NCI-H1105 (cell line): ENCODE measurements at regions not wholly inside any gene's neighbourhood (a gene's known extent, or its start where the extent isn't known, plus 50 kb on each side); places are given as distances from the start of the nearest gene placed in this dataset.

Experiments
- DNase-seq: peaks from one replicate; lab custom pipeline; 2025; lab: John Stamatoyannopoulos, UW

DNA sequence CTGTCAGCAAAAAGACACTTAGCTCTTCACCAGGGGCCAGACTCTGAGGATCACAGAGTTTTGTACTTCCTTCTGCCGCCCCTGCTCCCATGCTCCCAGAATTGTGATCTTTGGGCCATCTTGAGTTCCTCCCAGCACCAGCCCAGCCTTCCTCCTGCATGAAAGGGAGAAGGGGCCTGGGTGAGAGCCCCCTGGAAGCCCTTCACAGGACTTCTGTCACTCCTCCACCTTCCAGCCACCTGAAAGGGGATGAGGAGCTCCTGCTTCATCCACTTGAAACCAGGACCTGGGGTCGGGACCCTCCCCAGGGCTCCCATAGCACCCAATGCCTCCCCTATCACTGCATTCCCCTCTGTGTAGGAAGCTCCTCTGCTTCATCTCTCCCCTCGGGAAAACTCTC lies 174.2 kb downstream of the BUD13 start:
- DNase-seq, result no peak

DNA sequence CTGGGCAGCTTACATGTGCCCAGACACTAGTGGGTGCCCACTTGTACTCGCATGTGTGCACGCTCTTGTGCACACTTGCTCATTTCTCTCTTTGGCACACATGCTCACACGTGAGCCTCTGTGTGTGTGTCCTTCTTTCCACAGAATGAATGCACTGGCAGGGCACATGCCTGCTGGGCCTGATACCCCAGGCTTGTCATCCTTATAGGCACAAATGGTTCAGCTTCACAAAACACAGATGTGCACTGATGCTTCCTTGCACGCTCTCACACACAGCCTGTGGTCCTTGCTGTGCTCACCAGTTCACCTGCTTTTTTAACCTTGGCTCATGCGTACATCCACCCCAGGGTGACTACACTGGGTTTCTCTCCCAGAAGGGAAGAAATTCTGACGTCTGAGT lies 174.8 kb downstream of the BUD13 start:
- no peak for DNase-seq

DNA sequence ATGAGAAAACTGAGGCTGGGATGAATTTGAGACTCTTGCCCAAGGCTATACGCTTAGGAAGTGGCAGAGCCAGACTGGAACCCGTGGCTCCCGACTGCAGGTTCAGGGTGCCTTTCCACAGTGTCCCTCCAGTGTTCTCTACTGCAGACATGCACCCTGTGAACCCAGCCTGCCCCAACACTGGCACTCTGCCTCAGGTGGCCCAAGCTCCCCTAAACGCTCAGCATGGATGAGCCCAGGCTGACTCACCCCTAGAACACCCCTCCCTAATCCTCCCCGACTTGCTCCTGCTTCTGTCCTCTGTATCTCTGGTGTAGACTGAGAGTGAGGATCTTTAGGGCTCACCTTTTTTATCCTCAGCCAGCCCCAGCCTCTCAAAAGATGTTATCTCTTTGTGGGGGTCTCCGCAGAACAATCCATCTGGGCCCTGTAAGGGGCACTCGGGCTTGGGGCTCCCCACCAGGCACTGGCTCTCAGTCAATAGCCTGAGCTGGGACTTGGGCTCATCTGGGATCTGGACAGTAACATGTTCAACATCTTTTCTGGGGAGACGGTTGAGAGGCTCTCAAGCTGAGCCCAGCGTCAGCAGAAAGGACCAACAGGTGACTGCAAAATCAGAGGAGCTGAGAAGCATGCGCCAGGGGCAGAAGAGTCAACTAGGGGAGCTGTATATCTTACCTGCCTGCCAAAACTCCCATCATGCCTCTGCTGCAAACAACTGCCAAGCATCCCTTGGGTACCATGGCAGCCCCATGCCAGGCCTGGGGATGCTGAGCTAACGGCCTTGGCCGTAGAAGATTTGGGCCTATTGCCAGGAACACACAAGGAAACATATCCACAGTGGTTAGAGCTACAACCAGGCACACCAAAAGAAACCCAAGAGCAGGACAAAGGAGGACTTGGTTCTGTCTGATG lies 176.2 kb downstream of the BUD13 start:
- DNase-seq, result no peak

DNA sequence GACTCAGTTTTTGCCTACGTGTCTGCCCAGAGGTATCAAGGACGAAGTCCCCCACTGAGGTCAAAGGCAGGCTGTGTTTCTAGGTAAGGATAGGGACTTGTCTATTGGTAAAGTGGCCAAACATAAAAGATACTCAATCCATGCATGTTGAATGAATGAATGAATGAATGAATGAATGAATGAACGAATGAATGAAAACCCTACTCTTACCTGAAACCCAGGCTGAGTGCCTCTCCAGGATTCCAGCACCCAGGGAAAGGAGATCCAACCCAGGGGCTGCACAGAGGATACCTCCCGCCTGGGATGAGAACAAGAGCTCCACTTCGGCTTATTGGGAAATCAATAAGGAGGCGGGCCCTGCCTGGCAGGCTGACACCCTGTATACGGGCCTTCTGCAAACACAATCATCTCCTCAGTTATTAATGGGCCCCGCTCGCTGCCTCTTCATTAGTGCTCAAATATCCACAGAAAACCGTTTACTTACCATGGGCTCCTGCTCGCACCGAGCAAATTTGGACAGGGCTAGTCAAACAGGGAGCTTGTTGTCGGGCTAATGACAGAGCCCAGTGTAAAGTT lies 177.4 kb downstream of the BUD13 start:
- peak; percentile 80 for DNase-seq

DNA sequence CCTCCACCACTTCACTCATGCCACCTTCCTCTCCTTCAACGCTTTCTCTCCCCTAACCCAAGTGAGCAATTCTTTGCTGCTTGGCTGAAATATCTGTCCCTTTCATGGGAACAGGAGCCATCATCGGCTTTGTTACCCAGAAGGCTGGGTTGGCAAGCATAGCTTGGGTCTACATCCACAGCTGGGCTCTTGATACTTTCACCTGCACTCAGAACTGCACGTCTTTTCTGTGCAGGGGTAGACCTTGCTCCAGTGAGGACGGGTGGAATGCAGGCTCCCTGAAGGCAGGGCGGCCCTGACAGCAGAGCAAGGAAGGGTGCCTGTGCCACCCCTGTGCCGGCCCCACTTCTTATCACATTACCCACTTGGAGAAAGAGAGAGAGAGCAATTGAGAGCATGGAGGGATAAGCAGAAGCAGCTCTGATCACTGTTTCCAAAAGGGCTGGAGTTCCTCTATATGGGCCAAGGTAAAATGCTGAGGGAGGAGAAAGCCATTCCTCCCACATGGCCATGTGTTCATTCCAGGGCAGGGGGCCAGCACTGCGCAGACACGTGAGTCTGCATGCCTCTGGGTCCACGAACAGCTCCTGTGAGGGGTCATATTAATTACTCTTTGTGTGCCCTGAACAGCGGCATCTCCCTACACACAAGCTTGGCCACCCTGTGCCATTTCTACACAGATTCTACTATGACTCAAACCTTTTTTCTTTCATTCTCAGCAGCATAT lies 181.8 kb downstream of the BUD13 start:
- no peak for DNase-seq

DNA sequence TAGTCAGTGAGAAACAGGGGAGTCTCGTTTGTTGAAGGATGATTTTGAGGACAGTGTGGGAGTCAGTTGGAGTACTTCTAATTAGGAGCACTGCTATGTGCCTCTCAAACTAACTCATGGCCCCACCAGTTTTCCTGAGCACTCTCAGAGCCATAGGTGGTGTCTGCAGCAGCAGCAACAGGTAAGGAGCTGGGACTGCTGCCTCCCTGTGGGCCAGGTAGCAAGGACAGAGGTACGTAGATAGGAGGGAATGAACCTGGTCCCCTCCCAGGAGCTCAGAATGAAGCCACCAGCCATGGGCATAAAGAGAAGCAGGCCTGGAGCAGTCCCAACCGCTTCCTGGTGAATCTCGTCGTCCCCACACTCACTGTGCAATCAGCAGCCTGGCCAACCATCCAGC lies 183.4 kb downstream of the BUD13 start:
- no peak for DNase-seq

DNA sequence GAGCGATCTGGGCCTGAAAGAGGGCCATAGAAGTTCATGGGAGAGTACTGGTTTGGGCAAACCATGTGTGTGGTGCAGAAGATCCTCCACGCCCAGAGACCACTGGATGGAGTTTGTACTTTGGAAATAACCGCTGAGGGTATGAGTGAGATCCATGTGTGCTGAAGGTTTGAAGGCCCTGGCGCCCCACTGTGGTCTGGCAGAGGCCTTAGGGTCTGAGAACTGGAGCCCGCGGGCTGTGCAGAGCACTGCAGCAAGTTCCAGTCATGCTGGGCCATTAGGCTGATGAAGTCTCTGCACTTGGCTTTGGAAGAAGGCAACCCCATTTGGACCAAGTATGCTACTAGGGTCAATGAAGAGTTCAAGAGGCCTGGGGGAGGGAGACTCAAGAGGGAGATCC lies 186.4 kb downstream of the BUD13 start:
- DNase-seq, result no peak

DNA sequence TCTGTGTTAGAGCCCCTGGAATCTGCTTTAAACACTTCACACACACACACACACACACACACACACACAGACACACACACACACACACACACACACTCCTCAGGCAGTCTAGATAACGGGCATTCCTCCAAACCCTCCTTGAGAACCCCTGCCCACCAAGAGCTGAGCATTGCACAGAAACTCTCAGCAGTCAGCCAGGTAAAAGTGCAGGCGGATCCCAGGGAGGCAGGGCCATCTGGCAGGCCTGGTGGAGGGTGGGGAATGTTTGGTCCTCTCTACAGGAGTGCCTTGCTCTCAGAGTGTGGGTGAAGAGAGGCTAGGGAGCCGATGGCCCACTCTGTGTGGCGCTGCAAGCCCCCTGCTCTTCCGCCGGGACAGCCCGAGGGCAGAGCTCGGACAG lies 190.2 kb downstream of the BUD13 start:
- no peak for DNase-seq

DNA sequence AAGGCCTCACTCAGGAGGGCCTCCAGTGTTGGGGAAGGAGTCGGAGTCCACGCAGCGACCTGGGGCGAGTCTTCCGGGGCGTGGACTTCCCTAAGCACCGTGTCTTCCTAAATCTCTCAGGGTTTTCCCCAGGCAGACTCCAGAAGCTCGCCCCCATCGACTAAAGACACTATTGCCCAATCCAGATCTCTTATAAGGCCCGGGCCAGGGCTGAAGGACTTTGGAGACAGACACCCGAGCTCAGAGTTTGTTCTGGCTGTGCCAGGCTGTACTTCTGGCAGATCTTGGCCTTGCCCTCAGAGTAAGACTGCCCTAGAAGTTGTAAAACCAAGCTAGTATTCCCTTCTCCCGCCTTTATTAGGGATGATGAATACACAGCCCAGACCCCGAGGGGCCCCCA lies 191.4 kb downstream of the BUD13 start:
- no peak for DNase-seq

DNA sequence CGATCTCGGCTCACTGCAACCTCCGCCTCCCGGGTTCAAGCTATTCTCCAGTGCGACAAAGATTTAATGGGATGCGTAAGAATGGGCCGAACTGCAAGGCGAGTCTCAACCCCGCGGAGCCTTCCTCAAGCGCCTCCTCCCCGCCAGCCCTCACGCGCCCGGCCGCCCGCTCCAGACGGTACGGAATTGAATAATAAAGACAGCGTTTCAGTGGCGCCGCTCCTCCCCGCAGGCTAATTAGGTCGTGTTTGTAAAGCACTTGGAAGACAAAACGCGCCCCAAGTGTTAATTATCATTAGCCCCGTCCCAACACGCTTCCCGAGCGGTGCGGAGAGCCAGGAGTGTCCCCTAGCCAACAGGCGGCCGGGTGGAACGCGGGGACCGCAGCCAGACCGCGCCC lies 192.0 kb downstream of the BUD13 start:
- DNase-seq, result no peak

DNA sequence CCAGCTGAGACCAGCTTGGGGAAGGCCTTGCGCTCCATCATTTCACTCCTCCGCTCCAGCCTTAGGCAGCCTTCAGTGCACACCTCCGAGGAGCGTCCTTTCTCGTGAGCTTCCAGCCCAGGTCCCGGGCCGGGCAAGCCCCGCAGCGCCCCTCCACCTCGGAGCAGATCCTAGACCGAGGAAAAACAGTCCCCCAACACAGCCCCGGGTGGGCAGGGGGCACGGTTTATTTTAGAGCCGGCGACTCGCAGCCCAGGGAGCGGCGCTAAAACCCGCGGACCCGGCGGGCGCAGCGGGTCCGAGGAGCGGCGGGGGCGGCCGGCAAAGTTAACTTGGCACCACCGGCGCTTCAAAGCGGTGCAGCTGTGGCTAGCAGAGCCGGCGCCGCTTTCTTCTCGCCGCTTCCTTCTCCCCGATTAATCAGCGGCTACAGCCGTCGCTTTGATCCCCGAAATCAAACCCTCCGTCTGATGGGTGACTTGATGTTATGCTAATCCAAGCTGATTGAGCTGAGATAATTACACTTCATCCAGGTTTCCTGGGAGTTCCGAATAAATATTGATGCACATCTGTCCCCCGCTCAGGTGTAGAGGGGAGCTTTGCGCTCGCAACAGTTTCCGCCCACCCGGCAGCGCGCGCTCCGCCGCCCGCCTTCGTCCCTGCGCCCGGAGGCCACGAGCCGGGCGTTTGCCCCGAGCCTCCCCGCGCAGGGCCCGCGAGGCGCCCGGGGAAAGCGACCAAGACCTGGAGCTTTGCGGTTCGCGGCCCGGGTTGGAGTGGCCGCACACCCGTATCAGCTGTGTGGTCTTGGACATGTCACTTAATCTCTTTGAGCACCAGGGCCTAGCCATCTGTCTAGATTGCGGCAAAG lies 192.7 kb downstream of the BUD13 start:
- no peak for DNase-seq

DNA sequence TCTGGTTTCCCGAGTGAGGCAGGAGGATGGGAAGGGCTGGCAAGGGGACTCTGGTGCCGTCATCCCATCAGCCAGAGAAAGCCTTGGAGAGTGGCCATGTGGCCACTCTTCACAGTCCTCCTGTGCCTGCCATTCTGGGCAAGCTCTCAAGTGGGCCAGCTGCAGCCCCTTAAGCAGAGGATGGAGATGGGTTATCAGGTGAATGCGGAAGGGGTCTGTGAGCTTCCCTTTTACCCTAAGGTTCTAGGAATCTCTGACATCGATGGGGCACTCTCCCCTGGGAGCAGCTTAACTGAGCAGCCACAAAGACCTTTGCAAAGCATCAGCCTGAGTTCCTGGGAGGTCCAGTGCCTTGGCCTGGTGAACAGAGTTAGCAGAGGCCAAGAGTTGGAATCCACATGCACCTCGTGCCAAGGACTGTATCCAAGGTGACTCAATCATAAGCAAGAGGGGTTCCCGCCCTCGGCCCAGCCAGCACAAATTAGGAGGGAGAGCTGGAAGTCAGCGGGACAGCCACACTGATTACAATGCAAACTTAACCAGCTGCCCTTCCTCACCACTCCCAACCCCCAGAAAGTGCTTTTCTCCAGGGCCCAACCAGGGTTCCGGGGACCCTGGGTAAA lies 193.6 kb downstream of the BUD13 start:
- no peak for DNase-seq

DNA sequence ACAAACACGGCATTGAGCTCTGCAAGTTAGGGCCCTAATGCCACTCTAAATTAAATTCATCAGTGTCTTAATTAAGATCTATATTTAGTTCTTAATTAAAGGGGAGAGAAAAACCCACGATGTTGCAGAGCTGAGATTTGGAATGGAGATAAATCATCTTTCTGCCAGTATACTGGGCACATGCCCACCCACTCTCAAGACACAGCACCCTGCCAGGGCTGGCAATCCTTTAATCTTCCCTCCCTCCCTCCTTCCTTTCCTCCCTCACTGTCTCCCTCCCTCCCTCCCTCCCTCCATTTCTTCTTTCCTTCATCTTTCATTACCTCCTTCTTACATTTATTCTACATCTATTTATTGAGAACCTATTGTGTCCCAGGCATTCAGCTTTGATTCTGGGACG lies 194.8 kb downstream of the BUD13 start:
- no peak for DNase-seq

DNA sequence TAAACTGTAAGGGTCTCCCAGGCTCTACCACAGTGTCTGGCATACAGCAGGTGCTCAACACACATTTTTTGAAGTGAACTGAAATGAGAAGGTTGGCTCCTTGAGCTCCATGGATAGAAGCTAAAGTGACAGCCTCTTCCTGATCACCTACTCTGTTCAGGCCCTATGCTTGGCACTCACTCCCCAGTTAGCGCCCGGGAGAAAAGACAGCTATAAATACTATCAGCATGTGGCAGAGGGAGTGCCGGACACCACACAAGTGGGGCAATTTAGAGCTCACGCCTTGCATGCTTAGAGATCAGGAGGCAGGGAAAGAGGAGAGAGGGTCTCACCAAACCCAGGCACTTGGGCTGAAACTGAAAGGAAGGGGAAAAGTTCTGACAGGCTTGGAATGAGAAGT lies 195.5 kb downstream of the BUD13 start:
- no peak for DNase-seq

DNA sequence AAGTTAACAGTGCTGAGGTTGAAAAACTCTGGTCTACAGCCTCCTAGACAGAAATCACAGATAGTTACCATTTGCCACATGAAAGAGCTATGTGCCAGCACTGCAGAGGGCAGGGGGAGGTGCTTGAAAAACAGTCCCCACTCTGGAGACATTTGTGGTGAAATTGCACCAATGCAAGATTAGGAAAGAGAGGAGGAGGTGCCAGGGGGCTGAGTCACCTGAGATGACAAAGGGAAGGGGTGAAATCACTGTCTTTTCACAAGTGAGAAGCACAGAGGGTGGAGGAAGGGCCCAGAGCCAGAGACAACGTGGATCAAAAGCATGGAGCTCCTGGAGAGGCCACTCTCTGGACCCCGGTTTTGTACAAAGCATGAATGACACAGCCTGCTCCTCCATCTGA lies 196.3 kb downstream of the BUD13 start:
- DNase-seq, result no peak

DNA sequence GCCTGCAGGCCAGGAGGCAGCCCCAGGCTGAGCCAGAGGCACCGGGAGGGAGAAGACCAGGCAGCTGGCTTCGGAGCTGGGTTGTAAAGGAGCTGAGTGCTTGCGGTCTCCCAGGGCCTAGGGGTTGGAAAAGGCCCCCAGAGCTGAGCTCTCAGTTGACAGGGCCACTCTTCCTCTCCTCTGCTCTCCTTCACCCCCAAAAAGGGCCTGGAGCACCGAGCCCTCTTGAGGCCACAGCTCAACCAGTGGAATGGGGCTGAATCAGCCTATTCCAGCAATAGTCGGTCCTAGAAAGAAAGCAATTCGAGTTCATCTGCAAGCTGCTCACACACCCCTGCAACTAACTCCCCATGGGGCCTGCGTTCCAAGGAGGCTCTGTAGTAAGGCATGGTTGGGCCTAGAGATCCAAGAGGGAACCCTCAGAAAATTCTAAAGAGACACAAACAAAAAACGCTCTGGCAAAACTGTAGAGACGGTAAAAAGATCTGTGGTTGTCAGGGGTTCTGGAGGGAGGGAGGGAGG lies 205.0 kb downstream of the BUD13 start:
- DNase-seq, result no peak

DNA sequence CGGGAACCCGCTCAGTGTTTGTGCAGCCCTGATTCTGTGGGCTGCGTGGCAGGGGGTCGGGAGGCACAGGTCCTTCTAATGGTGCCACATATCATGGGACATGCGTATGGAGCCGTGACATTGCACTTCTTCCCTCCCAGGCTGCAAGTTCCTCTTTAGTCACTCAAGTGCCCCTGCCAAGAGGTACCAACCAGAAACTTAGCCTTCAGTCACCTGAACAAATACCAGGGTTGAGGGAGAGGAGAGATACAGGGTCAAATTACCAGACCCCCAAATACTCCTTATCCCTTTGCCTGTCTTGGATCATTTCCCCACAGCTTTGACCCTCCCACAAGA lies 209.1 kb downstream of the BUD13 start:
- no peak for DNase-seq

DNA sequence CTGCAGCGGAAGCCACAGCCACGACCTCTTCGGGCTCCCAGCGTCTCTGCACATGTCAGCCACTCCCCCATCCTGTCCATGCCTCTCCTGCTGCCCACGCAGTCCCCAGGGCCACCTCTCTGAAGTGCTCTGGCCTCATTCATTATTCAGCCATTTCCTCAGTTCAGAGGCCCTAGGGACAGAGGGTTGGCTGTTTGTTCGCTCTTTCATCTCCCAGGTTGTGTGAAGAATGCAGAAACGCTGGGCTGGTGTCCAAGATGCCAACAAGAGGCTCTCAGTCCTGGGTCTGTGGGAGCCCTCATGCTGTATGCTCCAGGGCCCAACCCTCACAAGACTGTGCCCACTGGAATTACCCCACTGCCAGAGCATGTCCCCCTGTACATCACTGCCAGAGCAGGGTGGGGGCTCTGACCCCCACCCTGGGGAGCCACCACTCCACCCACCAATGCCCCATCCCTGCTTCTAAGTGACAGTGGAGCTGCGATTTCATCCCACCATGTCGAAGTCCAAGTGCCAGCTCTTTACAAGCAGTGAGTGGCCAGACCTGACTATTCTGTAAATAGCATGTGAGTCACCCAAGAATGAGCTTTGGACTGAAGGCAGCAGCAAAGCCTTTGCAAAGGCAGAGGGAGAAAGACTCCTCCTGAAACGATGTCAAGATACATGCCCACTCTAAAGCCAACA lies 209.6 kb downstream of the BUD13 start:
- no peak for DNase-seq

DNA sequence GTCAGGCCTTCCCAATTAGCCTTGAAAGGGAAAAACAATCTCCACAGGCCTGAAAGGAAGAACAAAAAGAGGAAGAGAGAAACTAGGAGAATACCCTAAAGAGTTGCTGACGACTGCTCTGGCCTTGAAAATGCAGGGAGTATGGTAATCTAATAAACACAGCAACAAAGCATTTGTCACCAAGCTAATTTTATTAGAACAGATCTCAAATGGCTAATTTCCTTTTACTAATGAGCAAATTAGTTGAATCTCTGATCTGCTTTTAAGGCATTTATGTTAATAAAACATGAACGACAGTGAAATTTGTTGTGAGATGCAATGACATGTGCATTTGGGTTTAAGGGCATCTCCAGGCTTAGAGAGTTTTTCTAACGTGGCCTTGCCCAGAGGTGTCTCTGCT lies 212.2 kb downstream of the BUD13 start:
- DNase-seq, result no peak

DNA sequence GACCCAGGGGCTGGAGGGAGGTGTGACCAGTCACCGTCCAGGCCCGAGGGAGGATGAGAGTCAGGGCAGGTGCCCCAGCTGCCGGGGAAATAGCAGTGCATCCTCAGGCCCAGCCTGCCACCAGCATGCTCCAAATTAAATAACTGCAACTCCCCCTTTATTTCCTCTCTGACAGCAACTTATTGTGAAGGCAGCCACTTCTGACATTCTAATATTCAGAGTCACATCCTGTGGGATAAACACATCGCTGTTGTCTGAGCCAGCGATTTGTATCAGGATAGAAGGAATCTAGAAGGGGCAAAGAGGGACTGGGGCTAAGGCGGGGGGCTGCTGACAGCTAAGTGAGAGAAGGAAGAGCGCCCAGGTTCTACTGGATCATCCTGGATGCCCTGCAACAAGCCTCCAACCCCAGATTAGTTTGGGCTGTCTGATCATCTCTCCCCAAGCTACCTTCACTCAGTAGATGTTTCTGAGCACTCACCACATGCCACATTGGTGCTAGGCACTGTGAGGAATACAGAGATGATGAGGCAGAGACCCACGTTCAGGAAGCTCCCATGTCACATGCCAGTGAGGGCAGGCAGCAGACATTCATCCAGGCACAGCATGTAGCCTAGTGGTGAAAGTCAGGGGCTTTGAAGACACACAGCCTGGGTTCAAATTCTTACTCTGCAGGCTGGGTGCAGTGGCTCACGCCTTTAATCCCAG lies 214.1 kb downstream of the BUD13 start:
- DNase-seq, result no peak
